ENCODE measurements at regions not wholly inside any gene's neighbourhood (a gene's known extent, or its start where the extent isn't known, plus 50 kb on each side); places are given as distances from the start of the nearest gene placed in this dataset.

GRCh38 chr12:61869796-61870195, 390.4 kb upstream of the USP15 start:
- Histone ChIP-seq H3K9me3 (no peaks in the 10 kb centered on the region), H3K27me3 (replicated peaks; ENCODE audit: insufficient read depth) (no peaks in the 10 kb centered on the region), H3K36me3 (no peaks in the 10 kb centered on the region), H3K4me1 (ENCODE audit: control insufficient read depth in 1 of 2, low read depth in 2 of 2) (no peaks in the 10 kb centered on the region), H3K4me3 (no peak overlapping the region), H3K27ac (no peak overlapping the region)
- ATAC-seq (ENCODE audit: insufficient number of reproducible peaks, low FRiP score, low read depth): no peak
- no peak for DNase-seq (ENCODE audit: low spot score)
- TF ChIP-seq, protein P1, sequence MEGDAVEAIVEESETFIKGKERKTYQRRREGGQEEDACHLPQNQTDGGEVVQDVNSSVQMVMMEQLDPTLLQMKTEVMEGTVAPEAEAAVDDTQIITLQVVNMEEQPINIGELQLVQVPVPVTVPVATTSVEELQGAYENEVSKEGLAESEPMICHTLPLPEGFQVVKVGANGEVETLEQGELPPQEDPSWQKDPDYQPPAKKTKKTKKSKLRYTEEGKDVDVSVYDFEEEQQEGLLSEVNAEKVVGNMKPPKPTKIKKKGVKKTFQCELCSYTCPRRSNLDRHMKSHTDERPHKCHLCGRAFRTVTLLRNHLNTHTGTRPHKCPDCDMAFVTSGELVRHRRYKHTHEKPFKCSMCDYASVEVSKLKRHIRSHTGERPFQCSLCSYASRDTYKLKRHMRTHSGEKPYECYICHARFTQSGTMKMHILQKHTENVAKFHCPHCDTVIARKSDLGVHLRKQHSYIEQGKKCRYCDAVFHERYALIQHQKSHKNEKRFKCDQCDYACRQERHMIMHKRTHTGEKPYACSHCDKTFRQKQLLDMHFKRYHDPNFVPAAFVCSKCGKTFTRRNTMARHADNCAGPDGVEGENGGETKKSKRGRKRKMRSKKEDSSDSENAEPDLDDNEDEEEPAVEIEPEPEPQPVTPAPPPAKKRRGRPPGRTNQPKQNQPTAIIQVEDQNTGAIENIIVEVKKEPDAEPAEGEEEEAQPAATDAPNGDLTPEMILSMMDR (IDR thresholded peaks at IDR 0.05): no peak

DNA sequence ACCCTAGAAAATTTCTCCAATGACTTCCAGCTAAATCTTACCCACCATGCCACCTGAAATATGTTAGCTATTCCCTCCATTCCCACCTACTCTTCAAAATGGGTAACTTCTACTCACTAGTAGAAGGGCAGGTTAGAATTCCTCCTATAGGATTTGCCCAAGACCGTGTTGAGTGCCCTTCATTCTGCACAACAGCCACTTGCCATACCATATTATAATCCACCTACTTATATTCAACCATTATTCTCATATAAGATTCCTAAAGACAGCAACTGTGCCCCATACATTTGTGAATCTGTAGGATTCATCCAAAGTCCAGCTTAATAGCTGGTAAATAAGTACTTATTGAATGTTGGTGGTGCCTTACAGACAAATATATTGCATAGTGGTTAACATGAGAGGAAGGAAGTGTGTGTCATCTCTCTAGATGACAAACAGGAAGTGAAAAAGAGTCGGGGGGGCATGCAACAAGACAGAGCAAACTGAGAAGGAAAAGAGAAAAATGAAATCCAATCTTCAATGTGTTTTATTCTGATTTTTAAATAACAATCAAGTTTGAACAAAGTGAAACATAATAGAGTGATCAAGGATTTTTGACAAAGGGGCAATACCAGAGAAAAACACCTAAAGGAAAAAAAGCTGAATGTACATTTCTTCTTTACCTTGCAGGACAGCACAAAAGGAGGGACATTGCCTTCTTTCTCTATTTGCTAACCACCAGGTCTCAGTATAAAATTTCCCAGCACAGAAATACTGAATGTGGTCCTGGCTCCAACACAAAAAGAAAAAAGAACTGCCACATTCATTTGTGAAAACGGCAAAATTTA, 389.3 kb upstream of the USP15 start:
- Histone ChIP-seq H3K36me3 (no peaks in the 10 kb centered on the region), H3K27me3 (replicated peaks; ENCODE audit: insufficient read depth) (no peaks in the 10 kb centered on the region), H3K9me3 (no peaks in the 10 kb centered on the region), H3K4me1 (ENCODE audit: control insufficient read depth in 1 of 2, low read depth in 2 of 2) (no peaks in the 10 kb centered on the region), H3K4me3 (no peak overlapping the region), H3K27ac (no peak overlapping the region)
- ATAC-seq (ENCODE audit: insufficient number of reproducible peaks, low FRiP score, low read depth) (no peak), DNase-seq (ENCODE audit: low spot score) (no peak)
- TF ChIP-seq, protein P1 (IDR thresholded peaks at IDR 0.05): no peak

- no peaks in the 10 kb centered on the region for H3K36me3 ChIP-seq
- H3K4me1 ChIP-seq (ENCODE audit: control insufficient read depth in 1 of 2, low read depth in 2 of 2): no peaks in the 10 kb centered on the region
- DNase-seq (ENCODE audit: low spot score) (no peak), ATAC-seq (ENCODE audit: insufficient number of reproducible peaks, low FRiP score, low read depth) (no peak)
- H3K4me3 ChIP-seq: no peak overlapping the region
- no peaks in the 10 kb centered on the region for H3K9me3 ChIP-seq
- no peaks in the 10 kb centered on the region for H3K27me3 ChIP-seq (replicated peaks; ENCODE audit: insufficient read depth)
- no peak overlapping the region for H3K27ac ChIP-seq
- TF ChIP-seq, protein P1 (IDR thresholded peaks at IDR 0.05): no peak
Observed at GRCh38 chr12:61871485-61871810, 388.8 kb upstream of the USP15 start.

GRCh38 chr12:61879229-61879628, 381.0 kb upstream of the USP15 start:
- no peak overlapping the region for H3K4me3 ChIP-seq
- ATAC-seq (ENCODE audit: insufficient number of reproducible peaks, low FRiP score, low read depth) (no peak), DNase-seq (ENCODE audit: low spot score) (no peak)
- TF ChIP-seq, protein P1 (IDR thresholded peaks at IDR 0.05): no peak
- no peaks in the 10 kb centered on the region for H3K36me3 ChIP-seq
- no peaks in the 10 kb centered on the region for H3K4me1 ChIP-seq (ENCODE audit: control insufficient read depth in 1 of 2, low read depth in 2 of 2)
- H3K27me3 ChIP-seq (replicated peaks; ENCODE audit: insufficient read depth): no peaks in the 10 kb centered on the region
- H3K27ac ChIP-seq: no peak overlapping the region
- no peaks in the 10 kb centered on the region for H3K9me3 ChIP-seq

GRCh38 chr12:61880186-61880585, 380.0 kb upstream of the USP15 start:
- Histone ChIP-seq H3K4me1 (ENCODE audit: control insufficient read depth in 1 of 2, low read depth in 2 of 2) (peaks cover 3 to 4% of the 10 kb centered on the region in 2 donors), H3K36me3 (no peaks in the 10 kb centered on the region), H3K9me3 (no peaks in the 10 kb centered on the region), H3K27ac (no peak overlapping the region), H3K4me3 (no peak overlapping the region), H3K27me3 (replicated peaks; ENCODE audit: insufficient read depth) (no peaks in the 10 kb centered on the region)
- DNase-seq (ENCODE audit: low spot score) (no peak), ATAC-seq (ENCODE audit: insufficient number of reproducible peaks, low FRiP score, low read depth) (no peak)
- TF ChIP-seq, protein P1 (IDR thresholded peaks at IDR 0.05): no peak

All from thoracic aorta (tissue), 2 donors.